Aorta (tissue), 5 donors: ENCODE measurements at regions not wholly inside any gene's neighbourhood (a gene's known extent, or its start where the extent isn't known, plus 50 kb on each side); places are given as distances from the start of the nearest gene placed in this dataset.
"Not testable (repeated sequence)": the region's sequence is repeated elsewhere in the genome, so short reads cannot be mapped to it uniquely, and the experiment has no call there.

ENCODE experiments used
- ATAC-seq: fragments of 200-7000 bp; cut with Tn5 transposase; one replicate; pipeline ENCODE4 v1.9.1; 2022; ENCODE audit warnings: moderate library complexity; ENCODE audit not compliant: low FRiP score
- DNase-seq, 2 donors: peaks; one replicate each; pipeline ENCODE4 v3.0.0-alpha.2; 2020
- H3K27ac ChIP-seq, 2 donors: one replicate each; pipeline ENCODE4 v1.5.1; 2013; ENCODE audit warnings: low read length in 2 of 2, mild to moderate bottlenecking in 2 of 2, moderate library complexity in 2 of 2, control low read depth in 1 of 2, inconsistent platforms in 1 of 2, low read depth in 1 of 2
- H3K27me3 ChIP-seq, 2 donors: one replicate each; pipeline ENCODE4 v1.6.1; 2013; ENCODE audit warnings: control low read depth in 1 of 2, low read length in 1 of 2, mild to moderate bottlenecking in 1 of 2, moderate library complexity in 1 of 2; ENCODE audit not compliant: insufficient read depth in 2 of 2, control insufficient read depth in 1 of 2
- H3K36me3 ChIP-seq, 2 donors: one replicate each; pipeline ENCODE4 v1.6.1; 2013; ENCODE audit warnings: control low read depth in 1 of 2, low read length in 1 of 2, mild to moderate bottlenecking in 1 of 2; ENCODE audit not compliant: insufficient read depth in 2 of 2, control insufficient read depth in 1 of 2
- H3K4me1 ChIP-seq, 2 donors: one replicate each; pipeline ENCODE4 v1.6.1; 2013; ENCODE audit warnings: low read length in 2 of 2, control low read depth in 1 of 2, mild to moderate bottlenecking in 1 of 2, moderate library complexity in 1 of 2; ENCODE audit not compliant: insufficient read depth in 2 of 2, control insufficient read depth in 1 of 2
- H3K4me3 ChIP-seq, 2 donors: one replicate each; pipeline ENCODE4 v1.5.1; 2013; ENCODE audit warnings: low read length in 2 of 2, control low read depth in 1 of 2, mild to moderate bottlenecking in 1 of 2
- H3K9me3 ChIP-seq: one replicate; pipeline ENCODE4 v1.6.1; 2013; ENCODE audit warnings: mild to moderate bottlenecking, low read length; ENCODE audit not compliant: control insufficient read depth
- WGBS, 2 donors: extraction: QIAGEN DNeasy Blood & Tissue Kit; methylation state at CpG; one replicate each; pipeline ENCODE4 v1.1.7; 2013; 5-methylcytosine and 5-hydroxymethylcytosine counted together
- intact Hi-C, 2 donors: fragments of 100-400 bp; cut with DNase I; formaldehyde crosslinking; loops; one replicate each; pipeline versions ENCODE4 v1.14.2 to v1.15.0; 2022
- donor health status: healthy with polysubstance abuse.
- donor health status: Bipolar disorder and iron deficiency.
- donor health status: DM: no; HTN: no; CAD: no.
- donor health status: DM: no; HTN: no; CAD: no.
- donor health status: DM: yes; HTN: yes; CAD: no.

DNA sequence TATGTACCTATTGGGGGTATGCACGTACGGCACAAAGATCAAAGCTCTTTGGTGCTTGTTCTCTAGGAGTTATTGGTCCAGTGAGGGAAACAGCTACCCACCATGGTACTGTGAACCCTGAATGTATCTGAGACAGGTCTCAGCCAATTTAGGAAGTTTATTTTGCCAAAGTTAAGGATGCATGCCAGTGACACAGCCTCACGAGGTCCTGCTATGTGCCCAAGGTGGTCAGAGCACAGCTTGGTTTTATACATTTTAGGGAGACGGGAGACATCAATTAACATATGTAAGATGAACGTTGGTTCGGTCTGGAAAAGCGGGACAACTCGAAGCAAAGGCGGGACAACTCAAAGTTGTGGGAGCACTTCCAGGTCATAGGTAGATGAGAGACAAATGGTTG is 75.8 kb downstream of the SOWAHC start:
- ATAC-seq, result no peak
- H3K27ac ChIP-seq, result peak overlapping the region in 1 of 2 donors; percentile 94
- no peak overlapping the region for H3K4me3 ChIP-seq
- no peaks in the 10 kb centered on the region for H3K9me3 ChIP-seq
- intact Hi-C loops, result loop anchor here in 1 of 2 donors (2.0 to 5.0 kb wide), 2 partner anchors 43 to 78 kb away; partner anchors contain the start of genes SEPTIN10 and SOWAHC
- no peaks in the 10 kb centered on the region for H3K36me3 ChIP-seq
- no peak for DNase-seq
- WGBS, 2 donors, result 84 to 86% methylated on average over 9 of the region's 9 CpGs
- H3K27me3 ChIP-seq, result no peaks in the 10 kb centered on the region
- peaks cover 5 to 6% of the 10 kb centered on the region in 2 donors for H3K4me1 ChIP-seq

DNA sequence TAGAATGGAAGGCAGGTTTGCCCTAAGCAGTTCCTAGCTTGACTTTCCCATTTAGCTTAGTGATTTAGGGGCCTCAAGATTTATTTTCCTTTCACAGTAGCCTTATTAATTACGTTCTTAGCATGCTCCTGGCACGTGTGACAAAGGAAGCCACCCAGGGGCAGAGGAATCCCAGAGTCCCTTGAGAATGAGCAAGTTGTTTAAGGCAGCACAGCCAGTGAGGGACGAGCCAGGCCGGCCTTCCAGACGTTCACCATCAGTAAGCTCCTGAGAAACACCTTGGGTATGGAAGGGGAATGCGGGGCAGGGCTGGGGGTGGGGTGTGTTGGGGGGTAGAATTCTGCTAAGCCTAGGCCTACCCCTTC is 76.3 kb downstream of the SOWAHC start:
- ATAC-seq, result peak; percentile 33
- WGBS, 2 donors, result 19 to 28% methylated on average over 6 of the region's 6 CpGs
- intact Hi-C loops, result loop anchor here in 1 of 2 donors (2.0 to 5.0 kb wide), 2 partner anchors 44 to 78 kb away; partner anchors contain the start of genes SEPTIN10 and SOWAHC

DNA sequence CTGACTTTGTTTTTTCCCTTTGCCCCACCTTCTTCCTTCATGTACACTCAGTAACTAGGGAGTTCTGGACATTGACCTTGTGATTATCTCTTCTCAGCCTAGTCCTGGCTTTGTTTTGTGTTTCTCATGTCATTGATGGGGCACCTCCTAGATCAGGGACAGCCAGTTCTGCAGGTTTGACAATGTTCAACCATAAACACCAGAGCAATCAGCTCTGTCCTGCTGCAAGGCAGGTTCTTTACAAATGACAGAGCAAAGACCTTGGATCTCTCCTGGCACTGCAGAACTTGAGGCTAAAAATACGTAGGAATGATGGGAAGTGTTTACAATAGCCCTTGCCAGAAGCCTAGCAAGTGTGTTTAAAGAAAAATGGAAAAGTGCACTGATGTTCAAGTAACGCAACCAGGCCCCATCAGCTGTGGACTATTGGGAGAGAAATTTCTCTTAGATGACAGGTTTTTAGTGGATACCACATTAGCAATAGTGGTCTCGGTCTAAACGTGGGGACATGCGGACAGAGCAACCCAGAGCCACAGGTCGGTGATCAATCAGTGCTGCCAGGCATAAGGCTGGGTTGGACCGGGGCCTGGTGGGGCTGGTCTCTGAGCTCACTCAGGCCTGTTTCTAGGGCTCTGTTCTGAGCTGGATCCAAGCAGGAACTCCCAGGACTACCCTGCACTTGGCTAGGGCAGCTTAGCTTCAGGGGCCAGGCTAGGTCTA is 76.8 kb downstream of the SOWAHC start:
- Histone ChIP-seq H3K4me1 (peaks cover 5 to 6% of the 10 kb centered on the region in 2 donors), H3K9me3 (no peaks in the 10 kb centered on the region), H3K36me3 (no peaks in the 10 kb centered on the region), H3K4me3 (no peak overlapping the region), H3K27ac (peak overlapping the region; percentile 44 to 94), H3K27me3 (no peaks in the 10 kb centered on the region)
- 4 to 5% methylated on average over 7 of the region's 7 CpGs for WGBS, 2 donors
- peak; percentile 89 for ATAC-seq
- intact Hi-C loops, result loop anchor here in 1 of 2 donors (2.0 to 5.0 kb wide), 2 partner anchors 44 to 79 kb away; partner anchors contain the start of genes SEPTIN10 and SOWAHC
- peak; percentile 83 to 87 for DNase-seq

More for the DNA sequence above, 76.3 kb downstream of the SOWAHC start:
- no peaks in the 10 kb centered on the region for H3K27me3 ChIP-seq
- no peaks in the 10 kb centered on the region for H3K36me3 ChIP-seq
- peaks cover 5 to 6% of the 10 kb centered on the region in 2 donors for H3K4me1 ChIP-seq
- peak overlapping the region; percentile 44 to 94 for H3K27ac ChIP-seq
- no peak overlapping the region for H3K4me3 ChIP-seq
- no peak for DNase-seq
- no peaks in the 10 kb centered on the region for H3K9me3 ChIP-seq

DNA sequence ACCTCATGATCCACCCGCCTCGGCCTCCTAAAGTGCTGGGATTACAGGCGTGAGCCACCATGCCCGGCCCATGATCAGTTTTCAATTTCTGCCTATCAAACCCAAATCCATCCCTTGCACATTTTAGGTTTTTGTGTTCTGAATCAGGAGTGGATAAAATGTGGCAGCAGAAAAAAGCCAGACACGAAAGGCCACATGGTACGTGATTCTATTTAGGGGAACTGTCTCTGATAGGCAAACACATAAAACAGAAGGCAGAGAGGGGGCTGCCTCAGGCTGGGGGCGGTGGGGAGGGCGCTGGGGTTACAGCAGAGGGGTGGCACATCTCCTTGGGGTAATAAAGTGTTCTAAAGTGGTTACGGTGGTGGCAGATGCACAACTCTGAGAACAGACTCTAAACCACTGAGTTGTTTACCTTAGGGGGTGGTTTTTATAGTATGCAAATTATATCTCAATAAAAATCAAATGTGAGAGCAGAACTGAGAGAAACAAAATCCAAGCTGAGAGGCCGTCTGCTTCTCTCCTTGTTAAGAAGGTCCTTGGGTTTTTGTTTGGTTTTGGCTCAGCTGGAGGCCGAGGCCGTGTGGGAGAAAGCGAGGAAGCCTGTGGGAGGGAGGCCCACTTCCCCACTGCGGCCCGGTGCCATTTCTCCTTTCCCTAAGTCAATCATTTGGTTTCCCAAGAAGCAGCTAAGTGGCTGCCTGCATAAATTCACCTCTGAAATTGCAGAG is 78.0 kb downstream of the SOWAHC start:
- Histone ChIP-seq H3K4me3 (no peak overlapping the region), H3K36me3 (no peaks in the 10 kb centered on the region), H3K27ac (peak overlapping the region; percentile 77 to 95), H3K4me1 (peaks cover 5 to 6% of the 10 kb centered on the region in 2 donors), H3K9me3 (no peaks in the 10 kb centered on the region), H3K27me3 (no peaks in the 10 kb centered on the region)
- ATAC-seq (no peak), DNase-seq (no peak)
- intact Hi-C loops, result loop anchor here in 1 of 2 donors (5.0 kb wide), 1 partner anchor 80 kb away; the partner anchor contains the start of genes SEPTIN10 and SOWAHC
- 41 to 44% methylated on average over 15 of the region's 15 CpGs for WGBS, 2 donors

DNA sequence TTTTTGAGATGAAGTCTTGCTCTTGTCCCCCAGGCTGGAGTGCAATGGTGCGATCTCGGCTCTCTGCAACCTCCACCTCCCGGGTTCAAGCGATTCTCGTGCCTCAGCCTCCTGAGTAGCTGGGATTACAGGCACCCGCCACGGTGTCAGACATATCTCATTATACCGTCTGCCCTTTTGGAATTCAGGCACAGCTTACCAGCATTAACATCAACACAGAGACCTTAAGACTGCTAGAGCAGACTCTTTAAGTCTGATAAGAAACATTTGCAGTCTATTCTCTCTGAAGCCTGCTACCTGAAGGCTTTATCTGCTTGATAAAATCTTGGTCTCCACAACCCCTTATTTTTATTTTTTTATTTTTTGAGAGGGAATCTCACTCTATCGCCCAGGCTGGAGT is 78.7 kb downstream of the SOWAHC start:
- peak overlapping the region in 1 of 2 donors; percentile 71 for H3K27ac ChIP-seq
- H3K9me3 ChIP-seq, H3K4me1 ChIP-seq, H3K36me3 ChIP-seq, H3K27me3 ChIP-seq, DNase-seq, ATAC-seq, H3K4me3 ChIP-seq: not testable (repeated sequence)
- intact Hi-C loops, result loop anchor here in 1 of 2 donors (5.0 kb wide), 1 partner anchor 81 kb away; the partner anchor contains the start of genes SEPTIN10 and SOWAHC
- WGBS, 2 donors, result 66 to 76% methylated on average over 9 of the region's 9 CpGs

DNA sequence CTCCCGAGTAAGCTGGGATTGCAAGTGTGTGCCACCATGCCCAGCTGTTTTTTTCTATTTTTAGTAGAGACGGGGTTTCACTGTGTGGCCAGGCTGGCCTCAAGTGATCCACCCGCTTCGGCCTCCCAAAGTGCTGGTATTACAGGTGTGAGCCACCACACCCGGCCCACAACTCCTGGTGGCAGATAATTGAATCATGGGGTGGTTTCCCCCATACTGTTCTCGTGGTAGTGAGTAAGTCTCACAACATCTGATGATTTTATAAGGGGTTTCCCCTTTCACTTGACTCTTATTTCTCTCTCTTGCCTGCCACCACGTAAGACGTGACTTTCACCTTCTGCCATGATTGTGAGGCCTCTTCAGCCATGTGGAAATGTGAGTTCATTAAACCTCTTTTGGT is 79.1 kb downstream of the SOWAHC start:
- H3K27ac ChIP-seq, result peak overlapping the region in 1 of 2 donors; percentile 71
- not testable (repeated sequence) for ATAC-seq, H3K4me3 ChIP-seq, H3K36me3 ChIP-seq, H3K27me3 ChIP-seq, H3K4me1 ChIP-seq, H3K9me3 ChIP-seq, DNase-seq
- intact Hi-C loops, result loop anchor here in 1 of 2 donors (5.0 kb wide), 1 partner anchor 81 kb away; the partner anchor contains the start of genes SEPTIN10 and SOWAHC
- 83% methylated on average over 8 of the region's 8 CpGs for WGBS, 2 donors

DNA sequence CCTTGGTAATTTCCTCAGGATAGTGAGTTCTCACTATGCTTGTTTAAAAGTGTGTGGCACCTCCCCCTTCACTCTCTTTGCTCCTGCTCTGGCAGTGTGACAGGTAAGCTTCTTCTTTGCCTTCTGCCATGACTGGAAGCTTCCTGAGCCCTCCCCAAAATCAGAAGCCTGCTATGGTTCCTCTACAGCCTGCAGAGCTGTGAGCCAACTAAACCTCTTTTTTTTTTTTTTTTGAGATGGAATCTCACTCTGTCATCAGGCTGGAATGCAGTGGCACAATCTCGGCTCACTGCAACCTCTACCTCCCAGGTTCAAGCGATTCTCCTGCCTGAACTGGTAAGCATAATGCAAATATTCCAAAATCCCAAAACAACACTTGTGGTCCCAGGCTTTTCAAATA is 80.0 kb downstream of the SOWAHC start:
- WGBS, 2 donors, result 0 to 4% methylated on average over 2 of the region's 2 CpGs
- intact Hi-C loops, result loop anchor here in 1 of 2 donors (5.0 kb wide), 1 partner anchor 82 kb away; the partner anchor contains the start of genes SEPTIN10 and SOWAHC
- Histone ChIP-seq H3K36me3 (no peaks in the 10 kb centered on the region), H3K4me1 (peaks cover 5 to 6% of the 10 kb centered on the region in 2 donors), H3K9me3 (no peaks in the 10 kb centered on the region), H3K27ac (peak overlapping the region in 1 of 2 donors; percentile 67), H3K27me3 (no peaks in the 10 kb centered on the region), H3K4me3 (no peak overlapping the region)
- no peak for ATAC-seq
- DNase-seq, result no peak

- ATAC-seq (no peak), DNase-seq (no peak)
- no peak overlapping the region for H3K4me3 ChIP-seq
- no peaks in the 10 kb centered on the region for H3K36me3 ChIP-seq
- no peaks in the 10 kb centered on the region for H3K27me3 ChIP-seq
- 81 to 86% methylated on average over 2 of the region's 2 CpGs for WGBS, 2 donors
- no peak overlapping the region for H3K27ac ChIP-seq
- intact Hi-C loops, result loop anchor here in 1 of 2 donors (5.0 kb wide), 1 partner anchor 48 kb away; no protein-coding TSS in a partner anchor
- H3K4me1 ChIP-seq, result peaks cover 5 to 6% of the 10 kb centered on the region in 2 donors
- no peaks in the 10 kb centered on the region for H3K9me3 ChIP-seq
Measured at GRCh38 chr2:109695290-109695689, 81.1 kb downstream of the SOWAHC start.
